H1 (cell line): ENCODE measurements at regions not wholly inside any gene's neighbourhood (a gene's known extent, or its start where the extent isn't known, plus 50 kb on each side); places are given as distances from the start of the nearest gene placed in this dataset.
A peak's percentile ranks its signal among the peaks of the same experiment; 100 is the strongest.

ENCODE experiments used
- CTCF ChIA-PET: fragments of 300-600 bp; sonication (Branson Sonifier 250); formaldehyde crosslinking; loops from one replicate; lab custom pipeline; 2021; ENCODE audit not compliant: partially characterized antibody; lab: Charles Lee
- POLR2A ChIA-PET: fragments of 300-600 bp; sonication (Branson Sonifier 250); formaldehyde crosslinking; loops from one replicate; lab custom pipeline; 2021; ENCODE audit warnings: inconsistent platforms; ENCODE audit not compliant: partially characterized antibody; lab: Charles Lee
- DNase-seq, 2 experiments: peaks; one replicate each; pipeline versions ENCODE4 v3.0.0 to v3.0.0-alpha.2; 2010 to 2022; ENCODE audit warnings: low spot score in 2 of 2, low read depth in 1 of 2, mixed read lengths in 1 of 2
- FAIRE-seq: peaks from 2 replicates; lab custom pipeline; 2011; peaks lifted over from hg19 to GRCh38; lab: Jason Lieb, UNC
- H2AFZ ChIP-seq: 2 replicates; pipeline ENCODE4 v1.8.1; 2012; ENCODE audit warnings: low read length, inconsistent platforms
- H2AK5ac ChIP-seq: 2 replicates; pipeline ENCODE4 v1.6.1; 2013; ENCODE audit warnings: low read depth, low read length
- H2BK120ac ChIP-seq: replicated peaks from 2 replicates; pipeline ENCODE3; 2013; ENCODE audit warnings: low read depth, low read length, inconsistent platforms
- H2BK12ac ChIP-seq: 2 replicates; pipeline ENCODE4 v1.6.1; 2013; ENCODE audit warnings: low read depth, low read length
- H2BK15ac ChIP-seq: 2 replicates; pipeline ENCODE4 v1.6.1; 2013; ENCODE audit warnings: low read length
- H2BK20ac ChIP-seq: 2 replicates; pipeline ENCODE4 v1.6.1; 2013; ENCODE audit warnings: low read length
- H2BK5ac ChIP-seq: 2 replicates; pipeline ENCODE4 v1.6.1; 2013; ENCODE audit warnings: low read depth, low read length
- H3K14ac ChIP-seq: 2 replicates; pipeline ENCODE4 v1.6.1; 2013; ENCODE audit warnings: inconsistent platforms; ENCODE audit not compliant: insufficient read length
- H3K18ac ChIP-seq: 2 replicates; pipeline ENCODE4 v1.6.1; 2013; ENCODE audit warnings: low read length; ENCODE audit errors: extremely low read depth
- H3K23ac ChIP-seq: 2 replicates; pipeline ENCODE4 v1.6.1; 2013; ENCODE audit warnings: inconsistent platforms; ENCODE audit not compliant: insufficient read length
- H3K23me2 ChIP-seq: 2 replicates; pipeline ENCODE4 v1.6.1; 2013; ENCODE audit warnings: low read depth, low read length
- H3K27ac ChIP-seq: 2 replicates; pipeline ENCODE4 v1.6.1; 2011; ENCODE audit warnings: low read depth, low read length, inconsistent platforms
- H3K27me3 ChIP-seq, 4 experiments: replicated peaks in 1 of 4; 1 replicate in 1 of 4; 2 replicates in 3 of 4; pipeline versions ENCODE4 v1.6.1 to v1.8.1; 2011 to 2013; ENCODE audit warnings: low read length in 3 of 4, mild to moderate bottlenecking in 3 of 4, inconsistent platforms in 2 of 4, mixed read lengths in 2 of 4, moderate library complexity in 1 of 4; ENCODE audit not compliant: control insufficient read depth in 3 of 4, insufficient read depth in 3 of 4; ENCODE audit errors: extremely low read depth in 1 of 4
- H3K36me3 ChIP-seq, 4 experiments: 2 replicates each; pipeline versions ENCODE4 v1.6.1 to v1.8.1; 2011 to 2013; ENCODE audit warnings: mild to moderate bottlenecking in 4 of 4, low read length in 3 of 4, moderate library complexity in 2 of 4, control low read depth in 1 of 4, inconsistent platforms in 1 of 4; ENCODE audit not compliant: insufficient read depth in 4 of 4, control insufficient read depth in 2 of 4
- H3K4ac ChIP-seq: replicated peaks from 2 replicates; pipeline ENCODE3; 2013; ENCODE audit warnings: low read length, low read depth, mixed read lengths, inconsistent platforms; ENCODE audit not compliant: insufficient read length
- H3K4me1 ChIP-seq, 4 experiments: replicated peaks in 1 of 4; 1 replicate in 1 of 4; 2 replicates in 3 of 4; pipeline versions ENCODE4 v1.6.1 to v1.8.1; 2011 to 2013; ENCODE audit warnings: low read length in 3 of 4, inconsistent platforms in 2 of 4, mixed read lengths in 1 of 4; ENCODE audit not compliant: insufficient read depth in 4 of 4, control insufficient read depth in 3 of 4
- H3K4me2 ChIP-seq, 2 experiments: 2 replicates each; pipeline versions ENCODE4 v1.6.1 to v1.8.1; 2011 to 2013; ENCODE audit warnings: low read depth in 2 of 2, low read length in 2 of 2, control low read depth in 1 of 2, inconsistent platforms in 1 of 2, mild to moderate bottlenecking in 1 of 2; ENCODE audit not compliant: insufficient read depth in 1 of 2
- H3K4me3 ChIP-seq, 4 experiments: fragments of 200-600, 300-600 bp in 1 of 4; sonication (generic), shearing (Covaris generic), sonication (Bioruptor Twin) in 1 of 4; 2 replicates each; pipeline versions ENCODE4 v1.5.1 to v1.8.1; 2011 to 2016; ENCODE audit warnings: low read length in 4 of 4, low read depth in 3 of 4, control low read depth in 2 of 4, inconsistent platforms in 2 of 4, mild to moderate bottlenecking in 2 of 4, mixed read lengths in 1 of 4, moderate library complexity in 1 of 4; ENCODE audit not compliant: insufficient read depth in 2 of 4; ENCODE audit errors: extremely low read depth in 1 of 4
- H3K56ac ChIP-seq: replicated peaks from 2 replicates; pipeline ENCODE3; 2013; ENCODE audit warnings: low read depth, mild to moderate bottlenecking, mixed read lengths, low read length, inconsistent platforms; ENCODE audit not compliant: insufficient read length
- H3K79me1 ChIP-seq: 2 replicates; pipeline ENCODE4 v1.6.1; 2013; ENCODE audit warnings: low read depth, low read length, control low read depth
- H3K79me2 ChIP-seq, 2 experiments: 2 replicates each; pipeline versions ENCODE4 v1.6.1 to v1.8.1; 2012 to 2013; ENCODE audit warnings: low read length in 2 of 2, mild to moderate bottlenecking in 2 of 2, inconsistent platforms in 1 of 2; ENCODE audit not compliant: insufficient read depth in 2 of 2, control insufficient read depth in 1 of 2
- H3K9ac ChIP-seq, 4 experiments: replicated peaks in 1 of 4; 1 replicate in 1 of 4; 2 replicates in 3 of 4; pipeline versions ENCODE4 v1.6.1 to v1.8.1; 2011 to 2013; ENCODE audit warnings: low read depth in 3 of 4, low read length in 3 of 4, control low read depth in 2 of 4, mild to moderate bottlenecking in 2 of 4, moderate library complexity in 2 of 4, inconsistent platforms in 1 of 4; ENCODE audit errors: extremely low read depth in 1 of 4
- H3K9me3 ChIP-seq, 2 experiments: 2 replicates each; pipeline versions ENCODE4 v1.6.1 to v1.8.1; 2012 to 2013; ENCODE audit warnings: mild to moderate bottlenecking in 2 of 2, moderate library complexity in 2 of 2, control low read depth in 1 of 2, inconsistent platforms in 1 of 2, low read depth in 1 of 2, low read length in 1 of 2, mixed read lengths in 1 of 2; ENCODE audit not compliant: insufficient read depth in 2 of 2
- H4K20me1 ChIP-seq, 2 experiments: replicated peaks in 1 of 2; 2 replicates each; pipeline versions ENCODE3 to v1.8.1; 2011 to 2013; ENCODE audit warnings: inconsistent platforms in 2 of 2, low read length in 2 of 2, mild to moderate bottlenecking in 1 of 2; ENCODE audit not compliant: insufficient read depth in 2 of 2, control insufficient read depth in 1 of 2
- H4K5ac ChIP-seq: 2 replicates; pipeline ENCODE4 v1.6.1; 2013; ENCODE audit warnings: low read length, low read depth, mixed read lengths, inconsistent platforms; ENCODE audit not compliant: insufficient read length
- H4K8ac ChIP-seq: 2 replicates; pipeline ENCODE4 v1.8.0; 2013; ENCODE audit warnings: mild to moderate bottlenecking, moderate library complexity, low read length, inconsistent platforms; ENCODE audit not compliant: insufficient read depth; ENCODE audit errors: extremely low read depth
- H4K91ac ChIP-seq: replicated peaks from 2 replicates; pipeline ENCODE3; 2013; ENCODE audit warnings: low read length, mixed read lengths, inconsistent platforms; ENCODE audit not compliant: insufficient read length
- RAD21 ChIP-seq, 2 experiments: IDR thresholded peaks in 1 of 2; conservative IDR thresholded peaks in 1 of 2; 2 replicates each; pipeline ENCODE4 v1.6.1; 2011; ENCODE audit warnings: low read depth in 2 of 2, low read length in 2 of 2, improper control_type of control experiment in 1 of 2, inconsistent platforms in 1 of 2, mild to moderate bottlenecking in 1 of 2, moderate library complexity in 1 of 2
- YY1 ChIP-seq: IDR thresholded peaks from 2 replicates; pipeline ENCODE4 v1.6.1; 2011; ENCODE audit warnings: low read depth, mild to moderate bottlenecking, low read length
- whole genome bisulfite sequencing, 2 experiments: shearing (Covaris generic) in 1 of 2; methylation state at CpG; one replicate each; pipeline versions ENCODE4 v1.1.6 to v1.1.7; 2013 to 2015; ENCODE audit warnings: low lambda C conversion rate in 2 of 2, mixed read lengths in 2 of 2, inconsistent platforms in 1 of 2, low coverage in 1 of 2, missing lambda C conversion rate in 1 of 2; ENCODE audit not compliant: insufficient replicate concordance in 2 of 2, insufficient coverage in 1 of 2, insufficient read length in 1 of 2; ENCODE audit errors: extremely low coverage in 1 of 2, missing lambda C conversion rate in 1 of 2; 5-methylcytosine and 5-hydroxymethylcytosine counted together
- TF ChIP-seq, protein P1 (sequence below), 3 experiments: IDR thresholded peaks; 1 replicate in 2 of 3; 2 replicates in 1 of 3; pipeline versions ENCODE4 v1.5.1 to v1.6.1; 2011; ENCODE audit warnings: low read length in 3 of 3, mild to moderate bottlenecking in 3 of 3, inconsistent platforms in 2 of 3, low read depth in 1 of 3, moderate library complexity in 1 of 3; ENCODE audit not compliant: insufficient read depth in 1 of 3; ENCODE audit errors: control extremely low read depth in 1 of 3

DNA sequence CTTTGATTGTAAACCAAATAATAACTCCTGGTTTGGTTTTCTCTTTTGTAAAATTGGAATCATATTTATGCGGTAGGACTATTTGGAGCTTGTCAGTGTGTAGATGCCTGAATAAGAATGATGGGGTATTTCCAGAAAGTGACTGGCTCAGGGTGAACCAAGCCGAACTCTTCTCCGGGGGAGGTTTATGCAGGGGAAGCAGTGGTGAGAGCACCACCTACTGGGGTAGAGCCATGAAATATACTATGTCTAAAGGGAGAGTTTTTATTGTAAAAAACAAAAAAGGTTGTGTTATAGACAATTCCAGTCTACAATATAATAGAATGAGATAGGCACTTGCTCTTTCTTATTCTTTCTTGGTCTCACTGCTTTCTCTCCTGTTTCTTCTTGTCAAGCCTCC is 222.9 kb upstream of the SLC16A7 start:
- no peak overlapping the region for H3K4ac ChIP-seq
- H4K91ac ChIP-seq: no peak overlapping the region
- H3K4me1 ChIP-seq: peaks cover 0 to 3% (median 0%) of the 10 kb centered on the region in 4 experiments; a peak in 1 of 7 replicates
- no peaks in the 10 kb centered on the region for H3K36me3 ChIP-seq
- H3K56ac ChIP-seq: no peak overlapping the region
- H2BK12ac ChIP-seq: no peak overlapping the region
- H3K14ac ChIP-seq: no peak overlapping the region
- no peak overlapping the region for H2AFZ ChIP-seq
- FAIRE-seq (peak; percentile 52), DNase-seq (no peak)
- no peak overlapping the region for H3K18ac ChIP-seq
- no peak overlapping the region for H2BK15ac ChIP-seq
- no peak overlapping the region for H3K4me3 ChIP-seq
- H4K20me1 ChIP-seq: no peaks in the 10 kb centered on the region
- H3K9me3 ChIP-seq: no peaks in the 10 kb centered on the region
- POLR2A ChIA-PET: interaction anchor here (1.0 to 1.2 kb wide), 3 partner anchors 8 to 53 kb away, joined by 3 to 4 read pairs (median 4); no protein-coding TSS in a partner anchor
- H4K5ac ChIP-seq: no peak overlapping the region
- H4K8ac ChIP-seq: no peak overlapping the region
- H2BK5ac ChIP-seq: no peak overlapping the region
- no peak overlapping the region for H3K4me2 ChIP-seq
- H3K23ac ChIP-seq: no peak overlapping the region
- no peak overlapping the region for H2BK20ac ChIP-seq
- no peak overlapping the region for H3K9ac ChIP-seq
- H3K27me3 ChIP-seq: no peaks in the 10 kb centered on the region
- H3K79me1 ChIP-seq: no peaks in the 10 kb centered on the region
- H2BK120ac ChIP-seq: no peak overlapping the region
- 75% methylated on average over 3 of the region's 3 CpGs; no CpG with 5 or more reads in 1 of the 2 experiments for WGBS, 2 experiments
- H3K23me2 ChIP-seq: no peaks in the 10 kb centered on the region
- TF ChIP-seq RAD21 (IDR thresholded peaks at IDR 0.05 in 1 of 2, conservative IDR thresholded peaks at IDR 0.05 in 1 of 2; ENCODE audit: low read depth in 2 of 2, low read length in 2 of 2) (peak; percentile 76), YY1 (no peak)
- TF ChIP-seq, protein P1, sequence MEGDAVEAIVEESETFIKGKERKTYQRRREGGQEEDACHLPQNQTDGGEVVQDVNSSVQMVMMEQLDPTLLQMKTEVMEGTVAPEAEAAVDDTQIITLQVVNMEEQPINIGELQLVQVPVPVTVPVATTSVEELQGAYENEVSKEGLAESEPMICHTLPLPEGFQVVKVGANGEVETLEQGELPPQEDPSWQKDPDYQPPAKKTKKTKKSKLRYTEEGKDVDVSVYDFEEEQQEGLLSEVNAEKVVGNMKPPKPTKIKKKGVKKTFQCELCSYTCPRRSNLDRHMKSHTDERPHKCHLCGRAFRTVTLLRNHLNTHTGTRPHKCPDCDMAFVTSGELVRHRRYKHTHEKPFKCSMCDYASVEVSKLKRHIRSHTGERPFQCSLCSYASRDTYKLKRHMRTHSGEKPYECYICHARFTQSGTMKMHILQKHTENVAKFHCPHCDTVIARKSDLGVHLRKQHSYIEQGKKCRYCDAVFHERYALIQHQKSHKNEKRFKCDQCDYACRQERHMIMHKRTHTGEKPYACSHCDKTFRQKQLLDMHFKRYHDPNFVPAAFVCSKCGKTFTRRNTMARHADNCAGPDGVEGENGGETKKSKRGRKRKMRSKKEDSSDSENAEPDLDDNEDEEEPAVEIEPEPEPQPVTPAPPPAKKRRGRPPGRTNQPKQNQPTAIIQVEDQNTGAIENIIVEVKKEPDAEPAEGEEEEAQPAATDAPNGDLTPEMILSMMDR (IDR thresholded peaks at IDR 0.05; ENCODE audit: control extremely low read depth in 1 of 3, insufficient read depth in 1 of 3, low read depth in 1 of 3, low read length in 3 of 3): peak; percentile 31 to 58 (median 46)
- no peak overlapping the region for H2AK5ac ChIP-seq
- H3K79me2 ChIP-seq: no peaks in the 10 kb centered on the region
- CTCF ChIA-PET: interaction anchor here (0.7 to 2.8 kb wide), 13 partner anchors 8 to 259 kb away, joined by 3 to 10 read pairs (median 4); no protein-coding TSS in a partner anchor
- H3K27ac ChIP-seq: no peak overlapping the region
